ENCODE measurements at regions not wholly inside any gene's neighbourhood (a gene's known extent, or its start where the extent isn't known, plus 50 kb on each side); places are given as distances from the start of the nearest gene placed in this dataset.

GRCh38 chr10:21209495-21209894, 312.4 kb upstream of the NEBL start:
- TF ChIP-seq CTCF (optimal IDR thresholded peaks at IDR 0.05 in 1 of 3, IDR thresholded peaks at IDR 0.05 in 1 of 3, conservative IDR thresholded peaks at IDR 0.05 in 1 of 3; ENCODE audit: extremely low read depth in 1 of 3, insufficient read depth in 2 of 3, low read length in 3 of 3) = no peak
- no peak for TF ChIP-seq EZH2 (IDR thresholded peaks at IDR 0.05; ENCODE audit: low read length)

All from keratinocyte (primary cell).